ENCODE measurements at regions not wholly inside any gene's neighbourhood (a gene's known extent, or its start where the extent isn't known, plus 50 kb on each side); places are given as distances from the start of the nearest gene placed in this dataset.

DNA sequence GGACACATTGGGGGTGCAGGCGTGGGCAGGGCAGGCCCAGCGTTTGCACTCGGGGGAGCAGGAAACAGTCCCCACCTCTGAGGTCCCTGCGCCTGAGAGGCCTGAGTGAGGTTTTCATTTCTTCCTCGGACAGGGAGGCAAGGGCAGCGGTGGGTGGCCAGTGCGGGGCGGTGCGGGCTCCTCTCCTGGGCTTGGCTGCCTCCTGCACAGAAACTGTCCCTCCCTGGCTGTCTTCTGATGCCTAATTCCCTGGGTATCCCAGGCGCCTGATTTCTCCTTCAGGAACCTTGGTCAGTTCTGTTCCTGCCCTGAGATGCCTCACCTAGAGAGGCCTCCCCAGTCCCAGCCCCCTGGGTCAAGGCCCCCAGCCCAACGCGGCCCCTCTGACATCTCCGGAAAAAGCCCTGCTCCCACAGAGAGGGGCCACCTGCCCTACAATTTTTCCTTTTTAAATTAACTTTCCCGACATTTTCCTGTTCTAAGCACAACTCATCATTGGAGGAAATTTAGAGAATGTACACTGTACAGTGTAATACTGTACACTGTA lies 260.3 kb downstream of the ADGRD1 start:
- no peak overlapping the region for H3K27ac ChIP-seq (ENCODE audit: extremely low read depth, low read depth, low read length)
- in situ Hi-C loops (cut with MboI) (no loop called here), intact Hi-C loops (cut with micrococcal nuclease) (no loop called here)
- no peak for DNase-seq (ENCODE audit: extremely low read depth in 1 of 4, low spot score in 3 of 4)
- peaks cover 16 to 20% of the 10 kb centered on the region in 2 experiments for H3K4me1 ChIP-seq (replicated peaks in 1 of 2; ENCODE audit: control insufficient read depth in 2 of 2, insufficient read depth in 2 of 2, low read length in 2 of 2)
- peaks cover 2% of the 10 kb centered on the region; the same call in 1 of the 2 replicates for H3K9me3 ChIP-seq (replicated peaks; ENCODE audit: control insufficient read depth, insufficient read depth, low read depth, low read length)
- peaks cover under 1 to 23% of the 10 kb centered on the region in 2 experiments; a peak in 3 of 5 replicates for H3K27me3 ChIP-seq (ENCODE audit: control insufficient read depth in 2 of 2, insufficient read depth in 2 of 2, low read length in 2 of 2)
- no peaks in the 10 kb centered on the region for H3K36me3 ChIP-seq (ENCODE audit: control insufficient read depth, insufficient read depth, low read length)
- ATAC-seq = no peak
- no peak overlapping the region for H2AFZ ChIP-seq (ENCODE audit: low read depth, low read length)
- H3K79me2 ChIP-seq (ENCODE audit: control insufficient read depth, insufficient read depth, low read length) = no peaks in the 10 kb centered on the region
- no peak overlapping the region for H3K9ac ChIP-seq (ENCODE audit: insufficient read depth in 1 of 2, low read depth in 2 of 2, low read length in 2 of 2)
- 48% methylated on average over 13 of the region's 14 CpGs for WGBS (ENCODE audit: insufficient coverage, low coverage, missing lambda C conversion rate)
- no TSS peak for BruUV-seq (replicated peaks)
- no peaks in the 10 kb centered on the region for H4K20me1 ChIP-seq (replicated peaks; ENCODE audit: control insufficient read depth, insufficient read depth, low read length)
- no peak for FAIRE-seq
- ChIA-PET POLR2A (no interaction called here), CTCF (ENCODE audit: low intra/inter-chr PET ratio) (no interaction called here)
- no peak overlapping the region for H3K4me3 ChIP-seq
- no peaks in the 10 kb centered on the region for H3K9me1 ChIP-seq (ENCODE audit: control insufficient read depth, insufficient read depth, low read length)
- no peak overlapping the region for H3K4me2 ChIP-seq (ENCODE audit: insufficient read depth, low read length)
- TF ChIP-seq ZNF764 (CRISPR knock-in tag; IDR thresholded peaks at IDR 0.05; ENCODE audit: low read depth) = no peak
- TF ChIP-seq STAT5A (IDR thresholded peaks at IDR 0.05; ENCODE audit: borderline replicate concordance, low read length) = no peak
- TF ChIP-seq, protein P1, sequence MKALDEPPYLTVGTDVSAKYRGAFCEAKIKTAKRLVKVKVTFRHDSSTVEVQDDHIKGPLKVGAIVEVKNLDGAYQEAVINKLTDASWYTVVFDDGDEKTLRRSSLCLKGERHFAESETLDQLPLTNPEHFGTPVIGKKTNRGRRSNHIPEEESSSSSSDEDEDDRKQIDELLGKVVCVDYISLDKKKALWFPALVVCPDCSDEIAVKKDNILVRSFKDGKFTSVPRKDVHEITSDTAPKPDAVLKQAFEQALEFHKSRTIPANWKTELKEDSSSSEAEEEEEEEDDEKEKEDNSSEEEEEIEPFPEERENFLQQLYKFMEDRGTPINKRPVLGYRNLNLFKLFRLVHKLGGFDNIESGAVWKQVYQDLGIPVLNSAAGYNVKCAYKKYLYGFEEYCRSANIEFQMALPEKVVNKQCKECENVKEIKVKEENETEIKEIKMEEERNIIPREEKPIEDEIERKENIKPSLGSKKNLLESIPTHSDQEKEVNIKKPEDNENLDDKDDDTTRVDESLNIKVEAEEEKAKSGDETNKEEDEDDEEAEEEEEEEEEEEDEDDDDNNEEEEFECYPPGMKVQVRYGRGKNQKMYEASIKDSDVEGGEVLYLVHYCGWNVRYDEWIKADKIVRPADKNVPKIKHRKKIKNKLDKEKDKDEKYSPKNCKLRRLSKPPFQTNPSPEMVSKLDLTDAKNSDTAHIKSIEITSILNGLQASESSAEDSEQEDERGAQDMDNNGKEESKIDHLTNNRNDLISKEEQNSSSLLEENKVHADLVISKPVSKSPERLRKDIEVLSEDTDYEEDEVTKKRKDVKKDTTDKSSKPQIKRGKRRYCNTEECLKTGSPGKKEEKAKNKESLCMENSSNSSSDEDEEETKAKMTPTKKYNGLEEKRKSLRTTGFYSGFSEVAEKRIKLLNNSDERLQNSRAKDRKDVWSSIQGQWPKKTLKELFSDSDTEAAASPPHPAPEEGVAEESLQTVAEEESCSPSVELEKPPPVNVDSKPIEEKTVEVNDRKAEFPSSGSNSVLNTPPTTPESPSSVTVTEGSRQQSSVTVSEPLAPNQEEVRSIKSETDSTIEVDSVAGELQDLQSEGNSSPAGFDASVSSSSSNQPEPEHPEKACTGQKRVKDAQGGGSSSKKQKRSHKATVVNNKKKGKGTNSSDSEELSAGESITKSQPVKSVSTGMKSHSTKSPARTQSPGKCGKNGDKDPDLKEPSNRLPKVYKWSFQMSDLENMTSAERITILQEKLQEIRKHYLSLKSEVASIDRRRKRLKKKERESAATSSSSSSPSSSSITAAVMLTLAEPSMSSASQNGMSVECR (CRISPR knock-in tag; IDR thresholded peaks at IDR 0.05) = no peak
- TF ChIP-seq CCNT2 (IDR thresholded peaks at IDR 0.05; ENCODE audit: borderline replicate concordance, extremely low read depth, insufficient read length, low read depth, low read length) = no peak
- no peak for TF ChIP-seq ZNF655 (CRISPR knock-in tag; IDR thresholded peaks at IDR 0.05)
- no peak for TF ChIP-seq BRF2 (IDR thresholded peaks at IDR 0.05; ENCODE audit: borderline replicate concordance, insufficient read depth, insufficient read length)
- TF ChIP-seq NFIC (IDR thresholded peaks at IDR 0.05) = no peak
- TF ChIP-seq DIDO1 (tag; IDR thresholded peaks at IDR 0.05; ENCODE audit: low read depth) = no peak
- no peak for TF ChIP-seq MED1 (CRISPR knock-in tag; IDR thresholded peaks at IDR 0.05; ENCODE audit: borderline replicate concordance)
- no peak for TF ChIP-seq HMG20B (CRISPR knock-in tag; IDR thresholded peaks at IDR 0.05)
- TF ChIP-seq, protein P2, sequence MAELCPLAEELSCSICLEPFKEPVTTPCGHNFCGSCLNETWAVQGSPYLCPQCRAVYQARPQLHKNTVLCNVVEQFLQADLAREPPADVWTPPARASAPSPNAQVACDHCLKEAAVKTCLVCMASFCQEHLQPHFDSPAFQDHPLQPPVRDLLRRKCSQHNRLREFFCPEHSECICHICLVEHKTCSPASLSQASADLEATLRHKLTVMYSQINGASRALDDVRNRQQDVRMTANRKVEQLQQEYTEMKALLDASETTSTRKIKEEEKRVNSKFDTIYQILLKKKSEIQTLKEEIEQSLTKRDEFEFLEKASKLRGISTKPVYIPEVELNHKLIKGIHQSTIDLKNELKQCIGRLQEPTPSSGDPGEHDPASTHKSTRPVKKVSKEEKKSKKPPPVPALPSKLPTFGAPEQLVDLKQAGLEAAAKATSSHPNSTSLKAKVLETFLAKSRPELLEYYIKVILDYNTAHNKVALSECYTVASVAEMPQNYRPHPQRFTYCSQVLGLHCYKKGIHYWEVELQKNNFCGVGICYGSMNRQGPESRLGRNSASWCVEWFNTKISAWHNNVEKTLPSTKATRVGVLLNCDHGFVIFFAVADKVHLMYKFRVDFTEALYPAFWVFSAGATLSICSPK (IDR thresholded peaks at IDR 0.05; ENCODE audit: borderline replicate concordance) = no peak
- no peak for TF ChIP-seq FIP1L1 (IDR thresholded peaks at IDR 0.05; ENCODE audit: low read depth, low read length, poor library complexity, severe bottlenecking)
- TF ChIP-seq TAL1 (IDR thresholded peaks at IDR 0.05) = no peak
- no peak for TF ChIP-seq ZNF232 (CRISPR knock-in tag; IDR thresholded peaks at IDR 0.05)
- TF ChIP-seq NFE2 (IDR thresholded peaks at IDR 0.05; ENCODE audit: low read depth) = no peak
